SK-N-MC (cell line): ENCODE measurements at regions not wholly inside any gene's neighbourhood (a gene's known extent, or its start where the extent isn't known, plus 50 kb on each side); places are given as distances from the start of the nearest gene placed in this dataset.

Source experiments
- EZH2 ChIP-seq: fragments of 200-600 bp; sonication (generic); IDR thresholded peaks from one replicate; pipeline ENCODE4 v1.6.1; 2017; ENCODE audit warnings: antibody characterized with exemption
- POLR2AphosphoS5 ChIP-seq: IDR thresholded peaks from 2 replicates; pipeline ENCODE4 v1.6.1; 2012; ENCODE audit warnings: mild to moderate bottlenecking, low read depth, low read length, borderline replicate concordance

DNA sequence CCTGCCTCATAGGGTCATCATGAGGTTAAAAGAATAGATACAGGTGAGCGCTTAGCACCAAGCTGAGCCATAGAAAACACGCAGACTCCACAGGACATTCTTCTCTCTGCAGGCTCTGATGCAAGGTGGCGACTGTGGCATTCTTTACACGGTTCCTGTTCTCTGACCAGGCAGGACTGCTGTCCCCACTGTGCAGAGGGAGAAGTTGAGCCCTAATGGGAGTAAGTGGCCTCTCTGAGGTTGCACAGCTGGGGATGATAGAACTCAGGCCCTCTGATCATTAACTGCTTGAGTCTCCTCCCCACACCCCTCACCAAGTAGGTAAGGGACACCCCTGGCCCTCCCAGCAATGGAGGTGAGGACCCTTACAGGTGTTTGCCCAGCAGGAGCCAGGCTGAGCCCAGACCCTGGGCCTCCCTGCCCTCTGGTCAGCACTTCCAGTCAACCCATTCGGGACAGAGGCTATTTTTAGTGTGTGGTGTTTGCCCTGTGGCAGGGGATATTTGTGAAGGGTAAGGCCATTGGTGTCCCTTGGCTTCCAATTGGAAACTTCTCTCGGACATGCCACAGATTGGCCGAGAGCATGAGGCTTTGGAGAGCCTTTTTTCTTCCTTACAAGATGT is 116.8 kb downstream of the VEGFA start:
- TF ChIP-seq POLR2AphosphoS5 (no peak), EZH2 (no peak)
